GM23248 (cell line): ENCODE measurements at regions not wholly inside any gene's neighbourhood (a gene's known extent, or its start where the extent isn't known, plus 50 kb on each side); places are given as distances from the start of the nearest gene placed in this dataset.

Experiments used
- EZH2 ChIP-seq: fragments of 200-600 bp; sonication (generic); IDR thresholded peaks from 2 replicates; pipeline ENCODE4 v1.6.1; 2018; ENCODE audit warnings: antibody characterized with exemption, mild to moderate bottlenecking; ENCODE audit not compliant: insufficient read depth, poor library complexity, severe bottlenecking
- EZH2phosphoT487 ChIP-seq: fragments of 200-600 bp; sonication (generic); IDR thresholded peaks from 2 replicates; pipeline ENCODE4 v1.6.1; 2018; ENCODE audit warnings: antibody characterized with exemption, moderate library complexity, mild to moderate bottlenecking, low read depth; ENCODE audit not compliant: insufficient read depth

DNA sequence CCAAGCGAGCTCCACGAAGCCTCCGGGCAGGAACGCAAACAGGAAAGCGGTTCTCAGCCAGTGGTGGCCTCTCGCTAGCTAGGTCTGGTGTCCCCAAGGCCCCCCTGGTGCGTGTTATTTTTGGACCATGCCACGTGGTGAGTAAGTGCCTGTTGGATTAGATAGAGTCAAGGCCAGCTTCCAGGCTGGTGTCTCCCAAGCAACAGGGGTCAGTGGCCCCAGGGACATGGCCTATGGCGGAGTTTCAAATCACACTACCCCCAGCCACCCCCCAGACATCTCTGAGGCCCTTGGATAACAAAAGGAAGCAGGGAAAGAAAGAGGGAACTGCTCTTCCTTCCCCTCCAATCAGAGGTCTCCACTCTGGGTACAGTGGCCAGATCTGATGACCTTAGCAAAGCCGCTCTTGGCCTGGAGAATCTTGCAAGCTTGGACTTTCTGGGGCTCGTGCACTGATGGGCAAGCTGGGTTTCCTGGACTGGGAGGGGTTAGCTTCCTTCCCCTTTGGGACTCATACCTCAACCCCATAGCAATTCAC, 58.2 kb downstream of the MAF start:
- TF ChIP-seq EZH2 (no peak), EZH2phosphoT487 (no peak)
